Chondrocyte (in vitro differentiated cells): ENCODE measurements at regions not wholly inside any gene's neighbourhood (a gene's known extent, or its start where the extent isn't known, plus 50 kb on each side); places are given as distances from the start of the nearest gene placed in this dataset.

Experiments used
- DNase-seq: peaks from one replicate; pipeline ENCODE4 v3.0.0; 2021; ENCODE audit warnings: mixed read lengths, low spot score
- H3K27ac Mint-ChIP-seq: one replicate; pipeline ENCODE4 v1.8.0; 2021; ENCODE audit warnings: mild to moderate bottlenecking, moderate library complexity, mixed read lengths; ENCODE audit not compliant: unreplicated experiment
- H3K27me3 Mint-ChIP-seq: 2 replicates; pipeline ENCODE4 v1.8.0; 2021; ENCODE audit warnings: low read depth, mixed read lengths
- H3K36me3 Mint-ChIP-seq: 2 replicates; pipeline ENCODE4 v1.8.0; 2021; ENCODE audit warnings: low read depth, mixed read lengths
- H3K4me1 Mint-ChIP-seq: 2 replicates; pipeline ENCODE4 v1.8.0; 2021; ENCODE audit warnings: low read depth, mild to moderate bottlenecking, mixed read lengths
- H3K4me3 Mint-ChIP-seq: one replicate; pipeline ENCODE4 v1.8.0; 2021; ENCODE audit warnings: mild to moderate bottlenecking, moderate library complexity, mixed read lengths; ENCODE audit not compliant: unreplicated experiment
- H3K9me3 Mint-ChIP-seq: 2 replicates; pipeline ENCODE4 v1.8.0; 2021; ENCODE audit warnings: low read depth, mixed read lengths
- CTCF ChIP-seq: fragments of 200-600 bp; sonication (generic); IDR thresholded peaks from 2 replicates; pipeline ENCODE4 v1.5.0; 2021; ENCODE audit warnings: antibody characterized with exemption, mild to moderate bottlenecking, moderate library complexity

GRCh38 chr16:72666267-72666666, 381.7 kb downstream of the ZFHX3 start:
- Mint-ChIP-seq H3K4me1 (peaks cover 12% of the 10 kb centered on the region), H3K4me3 (no peak overlapping the region), H3K27me3 (no peaks in the 10 kb centered on the region), H3K36me3 (peaks cover 2% of the 10 kb centered on the region), H3K9me3 (peaks cover 3% of the 10 kb centered on the region), H3K27ac (no peak overlapping the region)
- DNase-seq: no peak
- peak; percentile 21 for TF ChIP-seq CTCF

GRCh38 chr16:72665701-72666100, 382.2 kb downstream of the ZFHX3 start:
- H3K36me3 Mint-ChIP-seq: no peaks in the 10 kb centered on the region
- H3K4me3 Mint-ChIP-seq: peak overlapping the region; percentile 98
- TF ChIP-seq CTCF: no peak
- H3K4me1 Mint-ChIP-seq: peaks cover 12% of the 10 kb centered on the region
- H3K27me3 Mint-ChIP-seq: no peaks in the 10 kb centered on the region
- no peak overlapping the region for H3K27ac Mint-ChIP-seq
- peaks cover 3% of the 10 kb centered on the region for H3K9me3 Mint-ChIP-seq
- DNase-seq: no peak

DNA sequence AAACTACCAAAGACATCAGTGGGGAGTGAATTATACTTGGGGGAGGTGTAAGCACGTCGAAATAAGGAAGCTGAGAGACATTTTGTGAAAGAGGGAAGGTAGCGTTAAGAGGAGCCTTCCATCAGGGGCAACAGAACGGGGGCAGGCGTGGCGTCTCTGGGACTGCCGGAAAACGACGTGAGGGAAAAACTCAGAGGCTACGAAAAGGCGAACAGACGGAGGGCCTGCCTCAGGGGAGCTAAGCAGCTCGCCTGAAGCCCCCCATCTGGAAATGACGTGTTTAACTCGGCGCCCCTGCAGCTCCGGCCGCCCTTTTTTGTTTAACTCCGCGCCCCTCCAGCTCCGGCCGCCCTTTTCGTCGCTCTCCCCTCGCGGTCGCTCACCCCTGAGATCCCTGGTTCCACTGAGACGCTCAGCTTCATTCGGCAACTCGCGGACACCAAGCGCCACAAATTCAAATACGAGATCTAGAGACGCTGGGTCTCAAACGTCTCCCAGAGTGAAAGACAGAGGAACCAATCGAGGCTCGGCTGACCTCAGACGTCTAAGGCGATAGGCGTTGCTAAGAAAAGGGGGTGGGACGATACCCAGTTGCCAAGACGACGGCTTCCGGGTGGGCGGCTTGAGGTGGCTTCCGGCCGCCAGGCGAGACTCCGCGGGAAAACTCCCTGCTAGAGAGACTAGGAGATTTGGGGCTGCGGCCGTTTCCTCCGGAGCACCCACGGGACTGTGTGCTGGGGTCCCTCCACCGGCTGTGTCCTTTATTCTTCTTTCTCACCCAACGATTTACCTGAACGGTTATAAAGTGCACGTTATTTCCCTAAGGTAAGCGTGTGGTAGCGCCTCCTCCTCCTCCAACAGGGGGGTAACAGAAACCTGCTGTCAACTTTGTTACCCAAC, 383.2 kb downstream of the ZFHX3 start:
- peak; percentile 27 for TF ChIP-seq CTCF
- DNase-seq: peak; percentile 97
- peak overlapping the region; percentile 98 for H3K4me3 Mint-ChIP-seq
- H3K27ac Mint-ChIP-seq: peak overlapping the region; percentile 99
- peaks cover 3% of the 10 kb centered on the region for H3K9me3 Mint-ChIP-seq
- H3K36me3 Mint-ChIP-seq: no peaks in the 10 kb centered on the region
- H3K27me3 Mint-ChIP-seq: no peaks in the 10 kb centered on the region
- H3K4me1 Mint-ChIP-seq: peaks cover 12% of the 10 kb centered on the region

DNA sequence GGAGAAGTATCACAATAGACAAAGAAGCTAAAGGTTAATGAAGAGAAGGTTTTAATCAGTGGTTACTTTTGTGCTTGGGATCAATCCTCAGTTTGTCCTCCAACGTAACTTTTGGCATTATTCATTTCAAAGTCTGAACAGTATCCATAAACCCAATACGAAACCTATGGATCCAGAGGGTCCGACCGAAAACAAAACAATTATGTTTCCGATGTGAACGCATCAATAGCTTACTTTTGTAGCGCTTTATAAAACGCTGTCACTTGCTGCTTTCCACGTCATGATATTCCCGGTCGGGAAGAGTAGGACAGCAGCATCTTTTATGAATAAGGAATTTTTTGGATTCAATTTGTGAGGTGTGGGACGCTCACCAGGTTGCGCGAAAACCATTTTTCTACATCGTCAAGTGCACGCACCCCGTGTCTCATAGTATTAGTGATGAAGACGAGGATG, 383.8 kb downstream of the ZFHX3 start:
- DNase-seq: no peak
- H3K36me3 Mint-ChIP-seq: no peaks in the 10 kb centered on the region
- H3K4me1 Mint-ChIP-seq: peaks cover 12% of the 10 kb centered on the region
- H3K9me3 Mint-ChIP-seq: peaks cover 1% of the 10 kb centered on the region
- peak overlapping the region; percentile 98 for H3K4me3 Mint-ChIP-seq
- no peak for TF ChIP-seq CTCF
- H3K27me3 Mint-ChIP-seq: no peaks in the 10 kb centered on the region
- peak overlapping the region; percentile 99 for H3K27ac Mint-ChIP-seq

DNA sequence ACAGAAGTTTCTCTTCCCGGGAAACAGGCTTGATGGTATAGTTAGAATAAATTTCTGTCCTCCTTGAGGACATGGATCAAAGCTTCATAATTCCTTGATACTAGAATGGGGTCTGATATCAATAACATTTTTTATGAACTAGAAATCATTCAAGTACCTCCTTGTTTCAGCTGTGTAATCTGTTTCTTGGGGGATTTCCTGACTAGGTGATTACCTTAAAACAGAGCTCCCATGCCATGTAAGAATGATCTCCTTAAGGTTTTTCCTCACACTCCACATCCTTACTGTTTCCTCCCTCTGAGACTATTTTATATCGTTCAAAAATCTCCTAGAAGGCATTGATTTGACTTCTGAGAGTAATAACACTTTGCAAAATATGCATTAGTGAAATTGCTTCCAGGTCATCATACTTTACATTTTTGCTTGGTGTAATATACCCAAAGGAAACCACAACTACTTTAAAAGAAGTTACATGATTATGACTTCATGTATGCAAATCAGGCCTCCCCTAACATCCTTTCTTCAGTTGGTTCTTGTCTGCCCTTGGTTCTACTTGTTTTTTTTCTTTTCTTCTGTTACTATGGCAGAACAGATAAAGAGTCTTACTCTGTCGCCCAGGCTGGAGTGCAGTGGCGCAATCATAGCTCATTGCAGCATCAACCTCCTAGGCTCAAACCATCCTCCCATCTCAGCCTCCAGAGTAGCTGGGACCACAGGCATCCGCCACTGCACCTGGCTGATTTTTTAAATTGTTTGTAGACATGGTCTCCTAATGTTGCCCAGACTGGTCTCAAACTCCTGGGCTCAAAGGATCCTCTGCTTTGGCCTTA, 388.8 kb downstream of the ZFHX3 start:
- TF ChIP-seq CTCF: no peak
- no peaks in the 10 kb centered on the region for H3K36me3 Mint-ChIP-seq
- H3K4me1 Mint-ChIP-seq: peaks cover 6% of the 10 kb centered on the region

More for the DNA sequence above, 388.8 kb downstream of the ZFHX3 start:
- no peak for DNase-seq
- peaks cover 5% of the 10 kb centered on the region for H3K9me3 Mint-ChIP-seq
- H3K4me3 Mint-ChIP-seq: no peak overlapping the region
- H3K27me3 Mint-ChIP-seq: no peaks in the 10 kb centered on the region
- no peak overlapping the region for H3K27ac Mint-ChIP-seq
